Coronary artery (tissue), 2 donors: ENCODE measurements at regions not wholly inside any gene's neighbourhood (a gene's known extent, or its start where the extent isn't known, plus 50 kb on each side); places are given as distances from the start of the nearest gene placed in this dataset.

ENCODE experiments used
- DNase-seq: peaks from one replicate; pipeline ENCODE4 v3.0.0-alpha.2; 2017; ENCODE audit warnings: low spot score
- H3K27ac ChIP-seq, 2 donors: fragments of 200-600 bp; sonication (generic); one replicate each; pipeline ENCODE4 v1.5.1; 2016 to 2019
- H3K4me3 ChIP-seq: fragments of 200-600 bp; sonication (generic); 2 replicates; pipeline ENCODE4 v1.5.1; 2016; ENCODE audit warnings: mild to moderate bottlenecking, moderate library complexity
- CTCF ChIP-seq: fragments of 200-600 bp; sonication (generic); IDR thresholded peaks from one replicate; pipeline ENCODE4 v1.5.1; 2019; ENCODE audit warnings: antibody characterized with exemption

GRCh38 chr9:26243029-26243697, 564.9 kb upstream of the TUSC1 start:
- no peak for TF ChIP-seq CTCF
- H3K27ac ChIP-seq, result no peak overlapping the region
- DNase-seq, result no peak
- no peak overlapping the region for H3K4me3 ChIP-seq

GRCh38 chr9:26240020-26240419, 561.8 kb upstream of the TUSC1 start:
- no peak overlapping the region for H3K4me3 ChIP-seq
- H3K27ac ChIP-seq, result no peak overlapping the region
- DNase-seq, result no peak
- TF ChIP-seq CTCF, result no peak

DNA sequence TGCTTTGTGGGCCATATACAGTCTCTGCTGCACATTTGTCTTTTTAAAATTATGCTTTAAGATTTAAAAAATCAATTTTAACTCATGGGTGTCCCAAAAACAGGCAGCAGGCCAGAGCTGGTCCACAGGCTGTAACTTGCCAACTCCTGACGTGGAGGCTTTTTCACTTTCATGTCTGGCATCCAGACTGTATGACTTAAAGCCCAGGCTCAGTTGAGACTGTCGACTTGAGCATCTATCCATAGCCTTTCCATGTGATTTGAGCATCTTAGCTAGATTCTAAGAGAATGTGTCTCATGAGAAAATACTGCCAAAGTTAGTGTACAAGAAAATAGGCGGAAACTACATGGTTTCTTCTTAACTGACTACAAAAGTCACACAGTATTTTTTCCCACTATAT, 559.0 kb upstream of the TUSC1 start:
- DNase-seq, result no peak
- H3K27ac ChIP-seq, result no peak overlapping the region
- no peak overlapping the region for H3K4me3 ChIP-seq
- TF ChIP-seq CTCF, result no peak

DNA sequence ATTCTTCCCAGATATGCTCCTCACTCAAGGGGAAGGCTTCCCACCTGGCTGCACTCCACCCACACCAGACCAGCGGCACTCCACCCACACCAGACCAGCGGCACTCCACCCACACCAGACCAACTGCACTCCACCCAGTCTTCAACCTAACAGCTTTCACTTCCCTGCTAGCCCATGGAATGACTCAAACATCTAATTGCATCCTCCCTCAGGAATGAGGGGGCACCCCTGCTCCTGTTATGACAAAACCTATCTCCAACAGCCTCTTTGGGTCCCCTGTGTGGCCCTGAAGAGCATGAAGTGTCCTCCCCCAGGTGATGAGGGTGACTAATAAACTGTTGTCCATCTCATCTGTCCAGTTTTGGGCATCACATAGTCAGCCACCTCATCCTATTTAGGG, 556.6 kb upstream of the TUSC1 start:
- Histone ChIP-seq H3K4me3 (no peak overlapping the region), H3K27ac (no peak overlapping the region)
- no peak for TF ChIP-seq CTCF
- DNase-seq, result no peak

- no peak overlapping the region for H3K4me3 ChIP-seq
- DNase-seq, result no peak
- no peak for TF ChIP-seq CTCF
- H3K27ac ChIP-seq, result no peak overlapping the region
These were observed 553.1 kb upstream of the TUSC1 start for GRCh38 chr9:26231391-26231790.

GRCh38 chr9:26229324-26230054, 551.2 kb upstream of the TUSC1 start:
- TF ChIP-seq CTCF, result no peak
- Histone ChIP-seq H3K27ac (no peak overlapping the region), H3K4me3 (no peak overlapping the region)
- DNase-seq, result no peak

- no peak for DNase-seq
- no peak overlapping the region for H3K27ac ChIP-seq
- TF ChIP-seq CTCF, result no peak
- no peak overlapping the region for H3K4me3 ChIP-seq
These were observed 550.0 kb upstream of the TUSC1 start for GRCh38 chr9:26228273-26228672.
